SHP77 (cell line): ENCODE measurements at regions not wholly inside any gene's neighbourhood (a gene's known extent, or its start where the extent isn't known, plus 50 kb on each side); places are given as distances from the start of the nearest gene placed in this dataset.

Experiments
- DNase-seq, 2 experiments: peaks; one replicate each; lab custom pipeline; 2025; lab: John Stamatoyannopoulos, UW

- no peak for DNase-seq
These were observed 636.4 kb downstream of the PRELID2 start for GRCh38 chr5:145198525-145199260.

GRCh38 chr5:145189746-145190145, 645.4 kb downstream of the PRELID2 start:
- no peak for DNase-seq

- DNase-seq: no peak
These were observed 654.8 kb downstream of the PRELID2 start for GRCh38 chr5:145180371-145180770.

DNA sequence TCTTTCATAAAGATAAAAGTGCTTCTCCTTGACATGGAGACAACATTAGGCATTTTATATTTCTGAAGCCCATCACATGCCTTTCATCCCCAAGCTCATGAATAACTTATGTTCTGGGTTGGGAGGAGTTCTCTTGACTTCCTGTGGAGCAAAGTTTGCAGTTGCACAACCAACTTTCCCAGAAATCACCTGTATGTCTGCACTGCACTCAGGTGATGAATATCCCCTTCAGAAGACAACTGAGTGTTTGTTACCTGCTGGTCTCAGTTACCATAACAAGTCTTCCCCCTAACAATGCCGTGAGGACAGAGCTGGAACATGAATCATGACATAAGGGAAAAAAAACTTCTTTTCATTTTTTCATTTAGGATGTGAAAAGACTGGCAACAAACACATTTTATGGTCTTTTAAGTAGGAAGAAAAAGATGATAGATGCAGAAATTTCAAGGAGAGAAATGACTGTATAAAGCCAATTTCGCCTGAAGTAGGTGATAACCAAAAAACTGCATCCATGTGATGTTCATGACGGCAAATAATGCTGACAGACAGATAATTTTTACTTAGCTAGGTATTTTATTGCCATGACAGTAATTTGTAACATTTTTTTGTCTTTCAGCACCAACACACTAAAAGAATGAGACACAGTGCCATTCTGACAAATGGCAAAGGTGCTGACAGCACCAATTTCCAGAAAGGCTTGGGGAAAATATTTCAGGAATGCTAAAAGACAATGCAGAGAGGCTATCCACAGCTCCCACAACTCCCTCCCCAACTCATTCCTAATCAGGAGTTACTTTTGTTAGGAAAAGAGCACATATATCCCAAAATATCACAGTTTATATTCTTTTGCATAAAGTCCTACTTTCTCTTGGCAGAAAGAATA, 656.3 kb downstream of the PRELID2 start:
- no peak for DNase-seq

- no peak for DNase-seq
These were observed 659.1 kb downstream of the PRELID2 start for GRCh38 chr5:145176041-145176440.

DNA sequence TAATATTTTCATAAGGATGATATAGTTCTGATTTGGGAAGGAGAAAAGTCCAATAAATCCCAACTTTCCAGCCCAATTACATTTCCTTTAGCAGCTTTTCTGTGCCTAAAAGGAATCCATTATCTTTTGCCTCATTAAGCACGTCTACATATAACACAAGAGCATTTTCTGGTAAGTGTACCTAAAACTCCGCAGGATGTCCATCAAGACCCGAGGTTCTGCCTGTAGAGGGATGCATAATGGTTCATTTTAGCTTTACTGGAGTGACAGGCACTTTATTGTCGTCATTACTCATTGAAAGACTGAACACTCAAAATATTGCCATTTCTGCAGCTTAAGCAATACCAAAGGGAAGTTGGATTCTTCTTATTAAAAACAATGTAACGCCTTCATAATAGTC, 669.0 kb downstream of the PRELID2 start:
- no peak for DNase-seq

DNA sequence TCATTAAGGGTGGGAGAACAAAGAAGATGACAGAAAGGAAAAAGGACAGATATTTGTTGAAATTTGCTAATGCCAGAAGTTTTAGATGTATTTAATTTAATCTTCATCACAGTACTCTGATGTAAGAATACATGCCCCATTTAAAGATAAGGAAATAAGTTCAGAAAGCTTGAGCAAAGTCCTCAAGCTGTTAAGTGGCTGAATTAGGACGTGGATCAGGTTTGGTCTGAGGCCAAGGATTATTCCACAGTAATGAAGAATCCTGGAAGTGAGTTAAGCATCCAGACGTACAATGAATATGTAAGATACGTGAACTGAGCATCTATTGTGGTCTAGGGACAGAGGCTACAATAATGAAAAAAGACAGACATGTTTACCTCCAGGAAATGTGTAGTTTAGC, 671.3 kb downstream of the PRELID2 start:
- no peak for DNase-seq

- no peak for DNase-seq
These were observed 672.5 kb downstream of the PRELID2 start for GRCh38 chr5:145162626-145163025.

DNA sequence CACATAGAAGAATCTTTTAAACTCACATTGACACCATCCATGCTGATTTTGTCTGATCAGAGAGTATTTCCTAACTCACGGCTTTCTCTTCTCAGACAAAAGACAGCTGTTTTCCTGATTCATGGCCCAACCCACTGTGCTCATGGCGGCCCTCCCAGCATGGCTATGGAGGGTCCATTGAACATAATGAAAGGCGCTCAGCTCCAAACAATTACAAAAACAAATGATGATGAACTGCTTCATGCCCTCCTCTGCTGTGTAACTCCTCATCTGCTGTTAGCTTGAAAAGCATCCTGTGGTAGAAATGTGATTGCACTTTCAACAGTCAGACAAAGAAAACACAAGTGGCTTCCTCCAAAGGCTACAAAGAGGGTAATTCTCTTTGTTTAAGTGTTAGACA, 673.8 kb downstream of the PRELID2 start:
- DNase-seq: no peak

GRCh38 chr5:145160679-145161078, 674.5 kb downstream of the PRELID2 start:
- DNase-seq: no peak

GRCh38 chr5:145158730-145159129, 676.4 kb downstream of the PRELID2 start:
- DNase-seq: no peak

DNA sequence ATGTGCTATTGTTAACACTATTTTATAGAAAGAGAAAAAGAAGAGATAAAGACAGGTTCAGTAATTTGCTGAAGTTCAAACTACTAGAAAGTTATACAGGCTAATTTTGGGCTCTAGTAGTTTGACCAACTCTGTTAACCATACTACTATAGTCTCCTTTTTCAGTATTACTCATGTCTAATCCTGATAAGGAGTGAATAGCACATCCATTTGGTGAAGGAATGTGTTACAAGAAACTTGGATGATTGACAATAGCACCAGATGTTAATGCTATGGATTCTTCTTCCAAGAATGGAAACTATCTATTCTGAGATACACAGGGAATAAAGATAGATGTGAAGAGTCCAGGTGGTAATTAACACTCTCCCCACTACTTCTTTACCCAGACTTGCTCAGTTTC, 677.3 kb downstream of the PRELID2 start:
- DNase-seq: no peak

DNA sequence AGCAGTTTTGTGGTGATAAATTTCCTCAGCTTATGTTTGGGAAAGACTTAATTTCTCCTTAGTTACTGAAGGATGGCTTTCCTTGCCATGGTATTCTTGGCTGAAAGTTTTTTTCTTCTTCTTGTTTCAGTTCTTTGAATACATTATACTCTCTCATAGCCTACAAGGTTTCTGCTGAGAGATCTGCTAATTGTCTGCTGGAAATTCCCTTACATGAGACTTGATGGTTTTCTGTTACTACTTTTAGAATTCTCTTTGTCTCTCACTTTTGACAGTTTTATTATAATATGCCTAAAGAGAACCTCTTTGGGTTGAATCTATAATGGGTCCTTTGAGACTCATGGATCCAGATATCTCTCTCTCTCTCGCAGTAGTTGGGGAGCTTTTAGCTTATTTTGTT, 693.6 kb downstream of the PRELID2 start:
- DNase-seq: no peak

DNA sequence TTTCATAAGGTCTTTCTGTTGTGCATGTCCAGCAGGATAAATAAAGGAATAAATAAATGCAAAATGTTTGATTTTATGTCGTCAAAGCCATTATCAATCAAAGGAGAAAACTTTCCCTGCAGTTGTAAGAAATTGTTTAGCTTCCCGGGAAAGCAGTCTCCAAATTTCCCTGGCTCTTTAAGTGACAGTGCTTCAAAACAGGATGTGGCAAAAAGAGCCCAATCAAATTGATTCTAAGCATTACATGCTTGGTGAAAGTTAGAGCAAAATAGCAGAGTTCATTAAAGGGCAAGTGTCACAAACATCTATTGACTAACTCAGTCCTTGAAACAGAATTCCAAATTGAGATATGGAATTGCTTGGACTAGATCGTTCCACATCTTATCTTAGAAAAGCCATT, 704.1 kb downstream of the PRELID2 start:
- no peak for DNase-seq

- DNase-seq: no peak
These were observed 705.3 kb downstream of the PRELID2 start for GRCh38 chr5:145129797-145130196.

DNA sequence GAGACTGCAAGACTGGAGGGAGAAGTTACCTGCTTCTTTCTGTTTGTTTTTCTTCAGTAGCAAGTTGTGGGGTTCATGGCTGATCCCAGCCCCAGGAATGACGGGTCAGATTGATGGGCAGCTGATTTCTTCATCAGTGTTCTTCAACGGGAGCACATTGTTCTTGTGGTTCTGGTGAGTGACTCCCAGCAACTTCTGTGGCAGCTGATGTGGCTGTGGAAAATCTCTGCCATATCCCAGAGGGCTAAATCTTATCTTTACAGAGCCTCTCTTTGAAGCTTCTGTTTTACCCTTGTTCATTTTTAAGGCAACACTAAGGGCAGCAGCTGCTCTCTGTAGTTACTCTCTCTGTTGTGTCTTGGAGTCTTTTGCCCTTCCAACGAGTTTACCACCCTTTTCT, 710.3 kb downstream of the PRELID2 start:
- DNase-seq: no peak

DNA sequence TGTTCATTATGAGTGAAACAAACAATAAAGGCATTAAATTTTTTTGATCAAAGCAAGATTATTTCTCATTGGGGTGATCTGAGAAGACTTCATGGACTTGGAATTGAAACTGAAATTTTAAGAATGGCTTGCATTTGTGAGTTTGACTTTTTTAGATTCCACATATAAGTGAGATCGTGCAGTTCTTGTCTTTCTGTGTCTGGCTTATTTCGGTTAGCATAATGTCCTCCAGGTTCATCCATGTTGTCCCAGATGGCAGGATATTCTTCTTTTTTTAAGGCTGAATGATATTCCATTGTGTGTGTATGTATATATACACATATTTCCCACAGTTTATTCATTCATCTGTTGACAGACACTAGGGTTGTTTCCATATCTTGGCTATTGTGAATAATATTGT, 716.5 kb downstream of the PRELID2 start:
- DNase-seq: no peak

- no peak for DNase-seq
These were observed 717.0 kb downstream of the PRELID2 start for GRCh38 chr5:145118127-145118526.

DNA sequence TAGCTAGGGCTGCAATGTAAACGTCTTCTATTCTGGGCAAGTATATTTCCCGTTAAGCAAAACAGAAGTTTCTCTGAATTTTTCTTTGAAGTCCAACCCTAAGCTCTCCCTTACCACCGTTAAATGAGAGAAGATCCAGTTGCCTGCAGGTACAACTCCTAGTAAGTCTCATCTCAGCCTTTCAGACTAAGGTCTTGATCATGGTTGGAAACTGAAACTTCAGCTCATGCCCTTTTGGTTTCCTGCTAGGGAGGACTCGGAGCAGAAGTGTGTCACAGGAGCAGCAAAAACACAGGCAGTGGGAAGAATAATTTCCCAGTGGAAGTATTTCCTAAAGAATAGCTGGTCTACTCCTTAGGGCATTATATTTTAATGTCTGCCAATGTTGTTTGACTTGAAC, 717.9 kb downstream of the PRELID2 start:
- no peak for DNase-seq

- DNase-seq: no peak
These were observed 723.7 kb downstream of the PRELID2 start for GRCh38 chr5:145111420-145111819.

DNA sequence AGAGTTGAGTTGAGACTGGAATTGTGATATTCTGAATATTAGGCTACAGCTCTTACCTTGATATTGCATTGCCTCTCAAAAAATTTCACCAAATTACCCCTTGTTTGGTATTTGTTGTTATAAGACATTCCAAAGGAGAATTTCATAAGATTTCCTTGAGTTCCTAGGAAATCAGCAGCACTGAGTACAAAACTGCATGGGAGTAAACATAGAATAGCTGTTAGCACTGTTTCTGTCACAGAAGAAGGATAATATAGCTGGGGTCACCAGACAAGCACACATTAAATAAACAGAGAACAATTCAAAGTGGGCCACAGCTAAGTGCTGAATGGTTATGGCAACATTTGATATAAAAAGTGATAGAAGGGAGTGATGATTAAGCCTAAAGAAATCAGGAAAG, 724.3 kb downstream of the PRELID2 start:
- DNase-seq: no peak

- no peak for DNase-seq
These were observed 725.0 kb downstream of the PRELID2 start for GRCh38 chr5:145110181-145110580.

DNA sequence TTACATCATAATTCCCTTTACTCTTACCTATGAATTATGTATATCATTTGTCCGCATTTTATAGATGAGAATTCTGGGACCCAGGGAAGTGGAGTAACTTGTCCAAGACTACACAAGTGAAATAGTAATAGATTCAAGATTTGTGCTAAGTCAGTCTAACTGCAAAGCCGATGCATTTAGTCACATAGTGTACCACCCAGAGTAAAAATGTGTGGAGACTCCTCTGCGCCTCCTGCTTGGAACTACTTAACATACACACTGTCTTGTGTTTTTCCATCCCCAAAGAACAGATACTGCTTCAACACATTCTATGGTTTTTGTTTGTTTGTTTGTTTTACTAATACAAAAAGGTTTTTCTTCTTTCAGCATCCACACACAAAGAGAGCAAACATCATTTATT, 729.8 kb downstream of the PRELID2 start:
- DNase-seq: no peak
